HCT116 (cell line): ENCODE measurements at regions not wholly inside any gene's neighbourhood (a gene's known extent, or its start where the extent isn't known, plus 50 kb on each side); places are given as distances from the start of the nearest gene placed in this dataset.

ENCODE experiments used
- ATAC-seq: fragments of 200-7000 bp; cut with Tn5 transposase; 2 replicates; pipeline ENCODE4 v1.9.1; 2020; ENCODE audit warnings: mild to moderate bottlenecking, moderate library complexity
- BruUV-seq: library from RNA; stranded (reverse); fragments of 400-500 nt; replicated peaks from 2 replicates; lab custom pipeline; 2021; lab: Mats Ljungman, UMichigan
- CTCF ChIA-PET: fragments of 300-600 bp; sonication (Branson Sonifier 250); formaldehyde crosslinking; loops from one replicate; lab custom pipeline; 2021; ENCODE audit warnings: antibody characterized with exemption; lab: Charles Lee
- POLR2A ChIA-PET: fragments of 300-600, 350-600 bp; sonication (Branson Sonifier 250); formaldehyde crosslinking; loops from one replicate; lab custom pipeline; 2021; ENCODE audit warnings: antibody characterized with exemption; lab: Charles Lee
- RAD21 ChIA-PET, 2 experiments: fragments of 300-600 bp; sonication (Branson Sonifier 250); formaldehyde crosslinking; loops; one replicate each; lab custom pipeline; 2023; ENCODE audit warnings: low total read pairs in 2 of 2; ENCODE audit not compliant: uncharacterized antibody in 2 of 2, unreplicated experiment in 2 of 2, low non-redundant PET in 1 of 2; lab: Charles Lee
- DNase-seq: peaks from one replicate; pipeline ENCODE4 v3.0.0-alpha.2; 2010; ENCODE audit warnings: low read depth, low spot score
- H2AFZ ChIP-seq: fragments of 200-600 bp; shearing (Covaris generic), sonication (generic); 2 replicates; pipeline ENCODE4 v1.6.1; 2017; ENCODE audit warnings: low read depth, mixed run types, mixed read lengths, antibody characterized with exemption, low read length; ENCODE audit not compliant: poor library complexity, severe bottlenecking
- H3K27ac ChIP-seq: 2 replicates; pipeline ENCODE4 v1.5.1; 2012; ENCODE audit warnings: low read depth, low read length
- H3K27me3 ChIP-seq: fragments of 200-600 bp; sonication (generic); 2 replicates; pipeline ENCODE4 v1.6.1; 2016; ENCODE audit warnings: mixed run types, low read length, mixed read lengths; ENCODE audit not compliant: insufficient read depth
- H3K36me3 ChIP-seq, 2 experiments: fragments of 200-500 bp in 1 of 2; fragments of 200-600 bp in 1 of 2; sonication (Bioruptor generic) in 1 of 2; sonication (generic) in 1 of 2; 2 replicates each; pipeline versions ENCODE4 v1.5.1 to v1.6.1; 2014 to 2016; ENCODE audit warnings: low read length in 2 of 2, inconsistent platforms in 1 of 2, mixed read lengths in 1 of 2, mixed run types in 1 of 2; ENCODE audit not compliant: insufficient read depth in 2 of 2, control insufficient read depth in 1 of 2
- H3K4me1 ChIP-seq, 2 experiments: fragments of 200-600 bp in 1 of 2; sonication (generic) in 1 of 2; 2 replicates each; pipeline versions ENCODE4 v1.5.1 to v1.6.1; 2012 to 2017; ENCODE audit warnings: low read length in 2 of 2, inconsistent platforms in 1 of 2, mild to moderate bottlenecking in 1 of 2, mixed read lengths in 1 of 2, mixed run types in 1 of 2, moderate library complexity in 1 of 2; ENCODE audit not compliant: insufficient read depth in 2 of 2, control insufficient read depth in 1 of 2
- H3K4me2 ChIP-seq: fragments of 200-600 bp; sonication (generic); 2 replicates; pipeline ENCODE4 v1.6.1; 2017; ENCODE audit warnings: mixed run types, low read length, mixed read lengths
- H3K4me3 ChIP-seq, 2 experiments: fragments of 200-600 bp in 1 of 2; sonication (generic) in 1 of 2; replicated peaks in 1 of 2; 2 replicates each; pipeline ENCODE4 v1.5.1; 2011 to 2016; ENCODE audit warnings: low read length in 2 of 2, control low read depth in 1 of 2, low read depth in 1 of 2, mild to moderate bottlenecking in 1 of 2, mixed read lengths in 1 of 2, mixed run types in 1 of 2
- H3K79me2 ChIP-seq: fragments of 200-600 bp; sonication (generic); 2 replicates; pipeline ENCODE4 v1.6.1; 2017; ENCODE audit warnings: mild to moderate bottlenecking, mixed run types, low read length, moderate library complexity, mixed read lengths; ENCODE audit not compliant: insufficient read depth
- H3K9ac ChIP-seq: fragments of 200-600 bp; sonication (generic); 2 replicates; pipeline ENCODE4 v1.6.1; 2016; ENCODE audit warnings: low read length, mixed read lengths
- H3K9me2 ChIP-seq: fragments of 200-600 bp; sonication (generic), shearing (Covaris generic); 2 replicates; pipeline ENCODE4 v1.6.1; 2017; ENCODE audit warnings: mixed run types, mild to moderate bottlenecking, moderate library complexity; ENCODE audit not compliant: insufficient read depth
- H3K9me3 ChIP-seq, 2 experiments: fragments of 200-500 bp in 1 of 2; fragments of 200-600 bp in 1 of 2; sonication (Bioruptor generic) in 1 of 2; sonication (generic) in 1 of 2; 2 replicates each; pipeline ENCODE4 v1.6.1; 2014 to 2017; ENCODE audit warnings: low read length in 2 of 2, mixed read lengths in 2 of 2, inconsistent platforms in 1 of 2, low read depth in 1 of 2, mild to moderate bottlenecking in 1 of 2, mixed run types in 1 of 2, moderate library complexity in 1 of 2; ENCODE audit not compliant: control insufficient read depth in 1 of 2, insufficient read depth in 1 of 2
- H4K20me1 ChIP-seq: fragments of 200-600 bp; sonication (generic), shearing (Covaris generic); 2 replicates; pipeline ENCODE4 v1.6.1; 2017; ENCODE audit warnings: mixed run types, mild to moderate bottlenecking, moderate library complexity; ENCODE audit not compliant: insufficient read depth
- ATF3 ChIP-seq: IDR thresholded peaks from 2 replicates; pipeline ENCODE4 v1.6.1; 2012
- ELF1 ChIP-seq: IDR thresholded peaks from 2 replicates; pipeline ENCODE4 v1.6.1; 2012; ENCODE audit warnings: low read depth, borderline replicate concordance
- EZH2phosphoT487 ChIP-seq: fragments of 200-600 bp; IDR thresholded peaks from 2 replicates; pipeline ENCODE4 v1.6.1; 2018; ENCODE audit warnings: antibody characterized with exemption, borderline replicate concordance
- MAX ChIP-seq: IDR thresholded peaks from 2 replicates; pipeline ENCODE4 v1.6.1; 2012
- RAD21 ChIP-seq: IDR thresholded peaks from 2 replicates; pipeline ENCODE4 v1.6.1; 2012; ENCODE audit warnings: low read depth, mild to moderate bottlenecking
- SIN3A ChIP-seq: IDR thresholded peaks from 2 replicates; pipeline ENCODE4 v1.6.1; 2012; ENCODE audit warnings: low read depth
- SRF ChIP-seq: IDR thresholded peaks from 2 replicates; pipeline ENCODE4 v1.6.1; 2012; ENCODE audit warnings: low read depth
- TCF7L2 ChIP-seq: IDR thresholded peaks from 2 replicates; pipeline ENCODE4 v1.7.0; 2011; ENCODE audit warnings: borderline replicate concordance, inconsistent platforms; ENCODE audit not compliant: insufficient read depth, insufficient read length; ENCODE audit errors: extremely low read depth
- intact Hi-C: fragments of 100-400 bp; cut with micrococcal nuclease; formaldehyde crosslinking; loops from 2 replicates; pipeline ENCODE4 v1.10.0; 2022

GRCh38 chr9:115913696-115914095 is 239.9 kb upstream of the PAPPA start:
- POLR2A ChIA-PET = no interaction called here
- TF ChIP-seq MAX (no peak), SIN3A (no peak), SRF (no peak), RAD21 (no peak)
- H3K27me3 ChIP-seq = no peaks in the 10 kb centered on the region
- no peaks in the 10 kb centered on the region; the same call in 1 of the 2 replicates for H4K20me1 ChIP-seq
- no peaks in the 10 kb centered on the region for H3K9me2 ChIP-seq
- RAD21 ChIA-PET = no interaction called here
- no peak for ATAC-seq
- no TSS peak for BruUV-seq
- H3K4me2 ChIP-seq = no peak overlapping the region
- intact Hi-C loops = no loop called here
- no peak overlapping the region for H3K9ac ChIP-seq
- no peaks in the 10 kb centered on the region for H3K4me1 ChIP-seq
- no peaks in the 10 kb centered on the region for H3K79me2 ChIP-seq
- H2AFZ ChIP-seq = no peak overlapping the region
- CTCF ChIA-PET = no interaction called here
- no peak overlapping the region for H3K27ac ChIP-seq
- H3K36me3 ChIP-seq = no peaks in the 10 kb centered on the region
- H3K9me3 ChIP-seq = no peaks in the 10 kb centered on the region
- no peak for DNase-seq
- H3K4me3 ChIP-seq = no peak overlapping the region

GRCh38 chr9:115914291-115914690 is 239.3 kb upstream of the PAPPA start:
- ATAC-seq (no peak), DNase-seq (no peak)
- Histone ChIP-seq H3K4me1 (no peaks in the 10 kb centered on the region), H3K9me3 (no peaks in the 10 kb centered on the region), H3K9ac (no peak overlapping the region), H3K4me2 (no peak overlapping the region), H3K79me2 (no peaks in the 10 kb centered on the region), H4K20me1 (no peaks in the 10 kb centered on the region; the same call in 1 of the 2 replicates), H3K27ac (no peak overlapping the region), H3K36me3 (no peaks in the 10 kb centered on the region), H3K4me3 (no peak overlapping the region), H2AFZ (no peak overlapping the region), H3K27me3 (no peaks in the 10 kb centered on the region), H3K9me2 (no peaks in the 10 kb centered on the region)
- ChIA-PET RAD21 (no interaction called here), POLR2A (no interaction called here), CTCF (no interaction called here)
- intact Hi-C loops = no loop called here
- TF ChIP-seq EZH2phosphoT487 (no peak), ELF1 (no peak), ATF3 (no peak), TCF7L2 (no peak)
- BruUV-seq = no TSS peak
